Bone marrow (tissue), 2 donors: ENCODE measurements at regions not wholly inside any gene's neighbourhood (a gene's known extent, or its start where the extent isn't known, plus 50 kb on each side); places are given as distances from the start of the nearest gene placed in this dataset.
"Not testable (repeated sequence)": the region's sequence is repeated elsewhere in the genome, so short reads cannot be mapped to it uniquely, and the experiment has no call there.

ENCODE experiments used
- DNase-seq, 2 donors: peaks; one replicate each; lab custom pipeline; 2025; lab: John Stamatoyannopoulos, UW

DNA sequence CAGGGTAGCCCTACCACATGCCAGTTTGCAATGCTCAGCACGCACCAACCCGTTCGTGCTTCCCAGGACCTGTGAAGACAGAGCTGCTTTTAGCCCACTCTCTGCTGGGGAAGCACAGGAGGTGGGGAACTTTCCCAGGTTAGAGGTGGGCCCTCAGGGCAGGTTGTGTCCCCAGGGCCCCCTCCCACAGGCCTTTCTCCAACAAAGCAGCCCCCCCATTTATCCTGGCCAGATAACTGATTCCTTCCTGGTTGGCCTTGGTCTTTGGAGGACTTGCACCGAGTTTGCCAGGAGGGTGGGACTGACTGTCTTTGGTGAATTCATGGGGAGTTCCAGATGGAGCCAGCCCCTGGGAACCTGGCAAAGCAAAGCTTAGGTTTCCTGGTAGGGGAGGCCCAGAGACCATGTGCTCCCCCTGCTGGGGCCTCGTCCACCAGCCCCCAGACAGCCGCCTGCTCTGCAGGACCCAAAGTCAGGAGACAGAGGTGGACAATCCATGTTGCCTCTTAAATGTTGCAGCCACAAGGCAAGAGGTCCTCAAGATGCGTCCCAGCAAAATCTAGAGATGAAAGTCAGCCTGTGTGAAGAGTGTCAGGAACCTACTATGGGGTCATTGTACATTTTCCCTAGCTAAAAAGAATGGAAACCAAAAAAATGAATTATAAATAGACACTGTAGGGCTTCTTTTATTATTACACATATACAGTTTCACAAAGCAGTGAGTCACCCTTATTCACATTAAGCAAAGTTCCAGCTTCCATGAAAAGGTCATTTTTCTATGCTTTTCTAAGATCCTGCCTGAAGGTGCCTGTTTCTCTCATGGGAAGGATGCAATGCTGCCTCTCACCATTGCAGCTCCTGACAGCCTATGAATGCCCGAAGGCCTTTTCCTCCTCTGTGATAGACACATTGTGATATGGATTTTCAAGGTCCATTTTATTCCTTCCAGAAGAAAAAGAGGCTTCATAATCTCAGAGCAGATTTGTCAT is 497.8 kb downstream of the PREX1 start:
- DNase-seq = no peak

DNA sequence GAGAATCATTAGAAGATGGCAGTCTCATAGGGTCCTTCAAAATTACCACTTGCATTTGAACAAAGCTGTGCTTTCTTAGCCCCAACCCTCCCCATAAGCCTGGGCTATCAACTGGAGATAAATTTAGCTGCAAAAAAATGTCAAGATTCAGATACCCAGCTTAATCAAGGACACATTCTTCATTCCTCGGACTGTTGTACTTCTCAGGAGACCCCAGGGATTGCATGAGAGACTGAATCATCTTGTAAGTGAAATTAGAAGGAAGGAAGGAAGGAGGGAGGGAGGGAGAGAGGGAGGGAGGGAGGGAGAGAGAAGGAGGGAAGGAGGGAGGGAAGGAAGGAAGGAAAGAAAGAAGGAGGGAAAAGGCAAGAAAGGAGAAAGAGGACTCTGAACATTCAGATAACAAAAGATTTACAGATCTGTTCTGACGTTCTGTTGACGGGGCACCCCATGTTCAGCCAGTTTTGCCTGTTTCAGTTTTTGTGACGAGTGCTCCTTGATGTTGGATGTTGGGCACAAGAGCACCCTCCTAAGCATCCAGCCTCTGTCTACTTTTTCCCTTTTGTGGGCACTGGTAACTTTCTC is 498.7 kb downstream of the PREX1 start:
- DNase-seq = no peak

DNA sequence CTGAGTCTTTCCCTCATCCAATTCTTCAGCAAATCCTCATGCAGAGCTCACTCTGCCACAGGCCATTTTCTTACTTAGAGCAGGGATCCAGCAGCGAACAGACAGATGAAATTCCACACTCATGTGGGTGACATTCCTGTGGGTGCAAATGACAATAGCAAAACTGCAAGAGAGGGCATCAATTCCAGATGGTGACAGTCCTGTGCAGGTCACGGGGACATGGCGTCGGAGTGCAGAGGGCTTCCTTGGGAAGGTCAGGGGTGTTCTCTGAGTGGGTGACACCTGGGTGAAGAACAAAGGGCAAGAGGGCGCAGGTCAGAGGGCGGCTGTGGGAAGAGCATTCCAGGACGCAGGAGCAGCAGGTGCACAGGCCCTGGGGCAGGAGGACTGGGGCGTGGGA is 500.0 kb downstream of the PREX1 start:
- DNase-seq = not testable (repeated sequence)

DNA sequence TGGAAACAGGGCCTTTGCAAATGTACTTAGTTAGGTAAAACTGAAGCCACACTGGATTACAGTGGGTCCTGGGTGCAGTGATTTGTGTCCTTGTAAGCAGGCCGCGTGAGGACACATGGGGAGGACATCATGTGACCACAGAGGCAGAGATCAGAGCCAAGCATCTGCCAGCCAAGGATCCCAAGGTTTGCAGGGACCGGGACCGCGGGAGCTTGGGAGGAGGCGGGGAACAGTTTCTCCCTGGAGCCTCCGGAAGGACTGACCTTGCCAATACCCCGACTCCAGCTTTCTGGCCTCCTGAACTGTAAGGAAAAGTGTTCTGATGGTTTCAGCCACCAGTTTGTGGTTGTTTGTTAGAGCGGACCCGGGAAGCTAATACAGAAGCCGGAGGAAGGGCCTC is 500.9 kb downstream of the PREX1 start:
- DNase-seq = no peak

DNA sequence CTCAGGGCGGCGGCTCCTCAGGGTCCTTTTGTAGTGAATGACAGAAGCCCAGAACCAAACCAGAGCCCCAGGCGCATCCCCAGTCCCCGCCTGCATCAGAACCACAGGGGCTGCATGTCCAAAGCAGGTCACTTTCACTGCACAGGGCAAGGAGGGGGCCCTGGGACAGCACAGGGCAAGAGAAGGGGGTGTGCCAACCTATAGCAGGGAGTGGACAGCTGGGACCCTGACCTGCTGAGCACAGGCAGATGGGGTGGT is 501.4 kb downstream of the PREX1 start:
- no peak for DNase-seq

DNA sequence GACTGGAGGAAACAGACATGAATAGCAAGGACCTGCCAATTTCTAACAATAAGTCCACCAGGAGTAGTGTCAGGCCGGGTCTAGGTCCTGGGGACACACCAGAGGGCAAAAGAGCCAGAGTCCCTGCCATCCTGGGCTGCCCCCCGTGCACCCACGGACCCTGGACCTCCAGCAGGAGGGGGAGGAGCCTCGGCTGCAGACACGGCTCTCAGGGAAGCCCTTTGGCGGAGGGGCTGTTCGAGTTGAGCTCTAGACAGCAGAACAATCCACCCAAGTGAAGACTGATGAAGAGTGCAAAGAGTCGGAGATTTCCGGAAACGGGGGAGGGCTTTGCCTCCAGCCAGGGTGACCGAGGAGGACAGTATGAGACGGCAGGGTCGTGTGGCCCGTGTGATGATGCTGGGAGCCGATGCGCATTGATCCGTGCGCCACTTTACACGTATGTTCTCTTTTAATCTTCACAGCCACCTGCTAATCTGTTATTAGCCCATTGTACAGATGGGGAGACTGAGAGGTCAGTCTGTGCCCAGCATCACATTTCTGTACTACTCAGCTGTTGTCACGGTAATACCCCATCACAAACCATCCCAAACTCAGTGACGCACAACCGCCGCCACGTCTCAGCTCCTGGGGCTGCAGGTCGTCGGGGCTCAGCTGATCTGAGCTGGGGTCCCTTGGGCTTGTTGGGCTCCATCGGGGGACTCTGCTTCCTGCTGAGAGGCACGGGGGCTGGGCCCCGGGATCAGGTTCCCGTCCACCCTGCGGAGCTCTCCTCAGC is 502.0 kb downstream of the PREX1 start:
- DNase-seq = no peak

DNA sequence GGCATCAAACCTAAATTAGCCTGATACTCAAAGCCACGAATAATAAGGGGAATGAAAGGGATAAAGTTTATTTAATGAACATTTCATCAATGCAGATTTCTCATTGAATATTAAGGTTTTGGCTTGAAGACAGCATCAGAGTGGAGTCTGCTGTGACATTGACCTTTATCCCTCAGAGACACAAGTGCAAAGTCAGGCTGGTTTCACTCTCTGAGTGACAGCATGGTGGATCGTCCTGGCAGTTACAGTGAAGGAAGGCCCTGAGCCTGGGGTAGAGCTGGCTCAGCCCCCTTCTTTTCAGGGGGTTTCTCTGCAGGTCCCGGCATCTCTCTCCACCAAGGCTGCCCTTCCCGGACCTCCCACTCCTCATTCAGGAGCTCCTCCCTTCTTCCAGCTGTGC is 503.1 kb downstream of the PREX1 start:
- no peak for DNase-seq

DNA sequence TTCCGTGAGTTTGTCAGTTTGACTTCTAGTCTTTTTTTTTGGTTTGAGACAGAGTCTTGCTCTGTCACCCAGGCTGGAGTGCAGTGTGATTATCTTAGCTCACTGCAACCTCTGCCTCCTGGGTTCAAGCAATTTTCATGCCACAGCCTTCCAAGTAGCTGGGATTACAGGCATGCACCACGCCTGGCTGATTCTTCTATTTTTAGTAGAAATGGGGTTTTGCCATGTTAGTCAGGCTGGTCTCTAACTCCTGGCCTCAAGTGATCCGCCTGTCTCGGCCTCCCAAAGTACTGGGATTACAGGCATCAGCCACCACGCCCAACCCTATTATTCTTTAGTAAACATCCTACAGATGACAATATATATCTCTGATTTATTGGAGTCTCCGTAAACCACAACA is 506.5 kb downstream of the PREX1 start:
- no peak for DNase-seq

DNA sequence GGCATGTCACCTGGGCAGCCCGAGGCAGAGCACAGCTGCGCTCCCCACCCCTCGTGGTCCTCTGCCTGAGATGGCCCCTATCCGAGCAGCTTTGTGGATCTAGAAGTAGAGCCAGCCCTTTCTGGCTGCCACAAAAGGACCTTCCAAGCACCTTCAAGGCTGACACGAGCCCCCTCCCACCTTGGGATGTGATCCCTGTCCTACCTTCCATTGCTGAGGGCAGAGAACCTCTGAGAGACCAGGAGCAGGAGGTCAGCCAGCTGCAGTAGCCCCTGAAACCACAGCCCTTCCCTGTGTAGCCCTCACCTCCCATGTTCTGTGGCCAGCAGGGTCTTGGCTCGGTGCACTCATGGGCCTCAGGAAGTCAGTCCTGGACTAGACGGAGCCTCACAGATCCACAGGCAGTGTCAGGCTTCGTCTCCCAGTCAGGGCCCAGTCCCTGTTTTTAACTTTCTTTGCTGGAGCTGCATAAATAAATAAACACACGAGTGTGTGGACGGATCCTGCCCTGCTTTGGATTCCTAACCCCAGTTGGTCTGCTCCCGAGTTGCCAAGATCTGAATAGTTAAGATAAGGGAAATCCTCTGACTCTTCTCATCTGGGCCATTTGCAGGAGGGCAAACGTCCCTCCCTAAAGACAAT is 507.7 kb downstream of the PREX1 start:
- DNase-seq = no peak

DNA sequence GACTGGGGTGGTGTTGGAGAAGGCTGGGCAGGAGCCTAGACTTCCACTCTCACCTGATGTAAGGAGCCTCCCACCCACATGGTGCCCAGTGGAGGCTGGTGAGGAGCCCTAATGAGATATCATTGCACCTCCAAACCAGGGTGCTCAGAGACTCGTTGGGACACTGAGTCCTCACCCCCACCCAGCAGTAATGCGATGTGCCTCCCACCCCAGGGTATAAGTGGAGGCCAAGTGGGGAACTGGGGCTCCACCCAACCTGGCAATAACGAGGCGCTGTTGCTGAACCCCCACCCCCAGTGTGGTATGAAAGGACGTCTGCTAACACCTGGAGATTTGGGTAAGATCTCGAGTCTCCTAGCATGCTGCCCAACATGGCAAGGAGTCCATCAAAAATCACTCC is 510.2 kb downstream of the PREX1 start:
- DNase-seq = no peak

DNA sequence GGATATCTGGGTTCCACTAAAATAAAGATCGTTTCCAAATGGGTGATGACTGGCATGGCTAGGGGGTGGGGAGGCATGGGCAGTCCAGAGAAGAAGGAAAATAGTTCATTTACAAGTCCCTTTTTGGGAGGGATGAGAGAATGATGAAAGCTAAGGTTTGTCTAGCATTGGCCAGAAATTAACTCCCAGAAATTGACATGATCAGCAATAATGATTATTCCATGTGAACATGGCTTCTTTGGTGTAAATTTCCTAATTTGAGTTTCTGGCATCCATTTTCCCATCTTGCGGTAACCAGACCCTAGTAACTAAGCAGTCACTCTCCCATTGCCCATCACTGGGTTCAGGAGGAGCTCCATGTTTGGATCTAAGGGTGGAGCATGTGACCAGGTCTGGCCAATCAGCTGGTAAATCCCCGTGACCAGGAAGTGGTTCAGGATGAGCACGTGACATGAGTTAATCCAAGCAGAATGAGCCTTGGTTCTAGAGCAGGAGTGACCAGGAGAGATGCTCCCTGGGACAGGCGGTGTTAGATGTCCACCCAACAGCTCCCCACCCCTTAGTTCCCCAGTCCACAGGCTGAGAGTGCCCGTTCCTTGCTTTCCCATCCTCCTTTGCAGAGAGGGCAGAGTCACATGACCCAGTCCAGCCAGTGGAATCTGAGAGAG is 512.7 kb downstream of the PREX1 start:
- no peak for DNase-seq

DNA sequence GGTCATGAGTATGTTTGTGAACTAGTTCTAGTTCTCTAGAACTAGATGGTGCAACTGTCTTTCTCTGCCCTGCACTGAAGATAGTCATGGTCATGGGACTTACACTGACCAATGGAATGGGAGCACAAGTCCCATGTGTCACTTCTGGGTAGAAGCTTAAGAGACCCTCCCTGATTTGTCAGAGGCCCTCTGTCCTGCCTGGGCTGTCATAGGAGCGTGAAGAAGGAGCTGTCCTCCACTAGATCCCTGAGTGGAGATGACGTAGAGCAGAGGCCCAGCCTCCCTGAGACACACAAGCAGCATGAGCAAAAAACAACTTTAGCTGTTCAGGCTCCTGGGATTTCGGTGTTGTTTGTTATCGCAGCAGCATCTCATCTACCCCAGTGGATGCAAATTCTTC is 514.5 kb downstream of the PREX1 start:
- no peak for DNase-seq

DNA sequence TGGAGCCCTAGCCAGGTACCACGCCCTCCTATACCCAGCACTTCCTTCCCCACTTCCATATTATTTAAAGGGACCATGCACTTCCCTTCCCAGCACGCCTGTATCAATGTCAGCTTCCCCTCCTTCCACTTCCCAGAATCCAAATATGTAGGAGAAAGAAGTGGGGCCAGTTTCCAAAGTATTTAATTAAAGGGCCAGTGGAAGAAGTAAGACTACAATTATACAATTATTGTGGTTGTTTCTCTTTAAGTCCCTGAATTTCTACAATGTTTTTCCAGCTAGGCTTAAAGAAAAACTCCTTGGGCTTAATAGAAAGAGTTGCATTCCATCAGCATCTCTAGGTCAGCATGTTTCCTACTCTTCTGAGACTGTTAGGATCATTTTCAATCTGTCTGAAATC is 515.8 kb downstream of the PREX1 start:
- DNase-seq = no peak

DNA sequence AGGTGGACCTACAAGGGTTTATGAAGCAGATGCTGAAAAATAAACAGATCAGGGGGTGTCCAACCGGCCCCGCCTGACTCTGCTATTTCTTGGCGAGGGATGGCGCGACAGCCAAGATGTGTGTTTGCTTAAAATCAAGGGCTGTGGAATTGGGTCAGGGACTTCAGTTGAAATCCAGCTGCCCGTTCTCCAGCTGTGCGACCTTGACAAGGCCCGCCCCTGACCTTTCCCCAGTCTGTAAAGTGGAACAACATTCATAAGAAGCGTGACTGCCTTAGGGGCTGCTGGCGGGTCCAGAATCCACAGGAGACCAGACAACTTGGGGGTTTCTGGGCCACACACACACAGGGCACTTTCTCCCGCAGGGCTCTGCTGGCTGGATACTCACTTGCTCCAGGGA is 517.5 kb downstream of the PREX1 start:
- DNase-seq = no peak

DNA sequence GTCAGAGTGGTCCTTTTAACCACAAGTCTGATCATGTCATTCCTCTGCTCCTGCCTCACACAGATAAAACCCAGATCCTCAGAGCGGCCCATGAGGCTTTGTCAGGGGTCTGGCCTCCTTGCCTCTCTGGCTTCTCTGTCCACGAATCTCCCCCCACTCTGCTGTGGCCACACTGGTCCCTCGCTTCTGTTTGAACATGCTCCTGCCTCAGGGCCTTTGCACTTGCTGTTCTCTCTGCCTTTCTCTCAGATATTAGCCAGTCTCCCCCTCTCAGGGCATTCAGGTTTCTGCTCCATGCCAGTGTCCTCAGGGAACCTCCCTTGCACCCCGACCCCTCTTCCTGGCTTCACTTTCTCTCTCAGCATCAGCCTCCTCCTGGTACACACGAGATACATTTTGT is 518.5 kb downstream of the PREX1 start:
- DNase-seq = no peak

DNA sequence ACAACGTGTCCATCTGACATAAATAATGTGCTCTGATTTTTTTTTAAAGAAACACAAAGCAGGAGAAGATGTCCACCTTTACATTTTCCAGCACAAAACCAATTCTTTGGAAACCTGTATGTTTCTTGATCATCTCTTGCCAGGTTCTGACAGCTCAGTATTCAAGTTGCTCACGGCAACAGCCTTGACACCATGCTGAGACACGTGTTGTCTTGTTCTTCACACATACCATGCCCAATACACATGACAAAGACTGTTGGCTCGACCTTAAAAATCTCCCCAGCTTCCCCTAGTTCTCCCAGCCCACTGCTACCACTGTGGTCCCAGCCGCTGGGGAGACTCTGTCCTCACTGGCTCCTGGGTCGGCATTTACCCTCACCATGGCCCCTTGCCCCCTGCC is 518.9 kb downstream of the PREX1 start:
- no peak for DNase-seq

DNA sequence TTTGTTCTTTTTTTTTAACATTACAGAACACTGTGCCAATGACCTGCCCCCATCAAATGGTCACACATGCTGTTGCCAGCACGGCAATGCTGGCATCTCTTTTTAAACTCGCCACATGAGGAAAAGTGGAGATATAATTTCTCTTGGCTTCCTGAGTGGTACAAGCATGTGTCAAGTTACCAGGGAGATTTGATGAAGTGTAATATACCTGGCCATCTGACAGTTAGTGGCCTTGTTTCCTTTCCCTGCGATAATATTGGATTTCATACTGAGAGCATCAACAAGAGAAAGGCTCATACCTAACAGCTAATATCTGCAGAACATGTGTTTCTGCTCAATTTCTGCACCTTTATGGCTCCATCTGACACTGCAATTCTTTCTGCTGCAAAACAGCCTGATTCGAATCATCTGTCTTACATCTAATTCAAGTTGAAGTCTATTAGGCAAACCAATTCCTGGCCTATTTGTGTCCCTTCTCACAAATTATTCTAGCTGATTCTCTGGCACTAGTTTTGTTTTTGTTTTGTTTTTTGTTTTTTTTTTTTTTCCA is 519.5 kb downstream of the PREX1 start:
- DNase-seq = no peak

DNA sequence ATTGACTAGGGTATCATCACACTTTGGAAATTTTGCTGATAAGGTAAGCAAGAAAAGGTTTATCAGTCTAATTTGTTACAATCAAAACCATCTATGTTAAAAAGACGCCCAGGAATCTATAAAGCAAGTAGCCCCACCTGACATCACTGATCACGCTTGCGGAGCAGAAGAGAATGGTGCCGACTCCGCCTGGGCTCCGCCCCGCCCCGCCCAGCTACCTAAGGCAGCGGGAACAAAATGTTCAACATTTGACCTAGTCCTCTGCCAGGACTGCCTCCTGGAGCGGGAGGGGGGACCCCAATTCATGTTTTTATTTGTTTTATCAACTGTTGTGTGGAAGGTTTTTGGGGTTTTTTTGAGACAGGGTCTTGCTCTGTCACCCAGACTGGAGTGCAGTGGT is 520.5 kb downstream of the PREX1 start:
- no peak for DNase-seq

DNA sequence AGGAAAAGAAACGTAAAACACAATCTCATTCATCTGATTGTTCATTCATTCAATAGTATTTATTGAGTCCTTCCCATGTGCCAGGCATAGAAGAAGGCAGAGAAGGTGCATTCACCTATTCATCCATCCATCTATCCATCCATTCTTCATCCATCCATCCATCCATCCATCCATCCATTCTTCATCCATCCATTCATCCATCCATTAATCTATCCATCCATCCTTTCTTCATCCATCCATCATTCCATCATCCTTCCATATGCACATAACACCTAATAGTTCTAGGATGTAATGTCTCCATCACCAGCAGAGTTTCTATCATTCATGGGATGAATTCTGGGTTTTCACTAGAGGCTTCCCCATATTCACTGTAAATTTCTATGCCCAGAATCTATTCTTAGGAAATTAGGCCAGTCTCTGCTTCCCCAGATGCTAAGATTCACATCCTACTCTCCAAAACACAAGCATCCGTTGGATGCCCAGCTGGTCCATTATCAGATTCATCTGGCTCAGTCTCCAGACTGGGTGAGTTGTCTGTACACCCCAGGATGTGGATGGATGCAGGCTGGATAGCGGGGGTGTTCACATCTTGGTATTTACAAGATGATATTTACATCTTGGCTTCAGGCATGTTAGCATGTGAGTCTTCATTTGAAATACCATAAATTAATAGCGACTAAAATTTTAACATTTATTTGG is 517.7 kb upstream of the SULF2 start:
- DNase-seq = no peak

DNA sequence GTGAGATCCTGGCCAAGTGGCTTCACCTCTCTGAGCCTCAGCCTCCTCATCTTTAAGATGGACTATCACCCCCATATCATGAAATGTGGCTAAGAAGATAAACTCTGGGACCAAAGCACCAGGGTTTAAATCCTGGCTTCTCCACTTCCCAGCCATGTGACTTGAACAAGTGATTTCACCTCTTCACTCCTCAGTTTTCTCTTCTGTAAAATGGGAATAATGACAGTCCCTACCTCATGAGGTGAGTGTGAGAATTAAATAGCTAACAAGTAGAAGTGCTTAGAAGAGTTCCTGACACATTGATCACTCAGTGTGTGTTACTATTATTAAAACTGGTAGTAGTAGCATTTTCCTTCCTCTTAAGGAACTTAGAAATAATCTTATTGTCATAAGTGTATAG is 516.9 kb upstream of the SULF2 start:
- DNase-seq = no peak

DNA sequence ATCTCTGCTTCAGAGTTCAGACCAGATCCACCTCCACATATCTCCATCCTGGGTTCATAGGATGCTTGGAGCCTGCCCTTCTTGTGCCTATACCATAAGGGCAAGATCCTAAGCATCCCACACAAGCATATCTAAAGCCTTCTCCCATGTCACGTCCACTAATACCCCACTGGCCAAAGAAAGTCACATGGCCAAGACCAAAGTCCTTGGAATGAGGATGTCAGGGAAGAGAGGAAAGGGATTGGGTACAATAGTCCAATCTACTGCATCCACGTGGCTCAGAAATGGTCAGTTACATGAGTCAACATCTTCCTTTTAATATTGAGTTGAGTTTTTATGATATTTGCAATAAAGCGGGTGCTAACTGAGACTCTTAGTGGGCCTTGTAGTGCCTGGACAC is 515.9 kb upstream of the SULF2 start:
- DNase-seq = no peak
